Activated T-helper 17 cell treated with anti-CD3 and anti-CD28 coated beads, Interleukin-2, amount 50 U/mL, for 72 hours (primary cell): ENCODE measurements at regions not wholly inside any gene's neighbourhood (a gene's known extent, or its start where the extent isn't known, plus 50 kb on each side); places are given as distances from the start of the nearest gene placed in this dataset.
A peak's percentile ranks its signal among the peaks of the same experiment; 100 is the strongest.

Experiments
- ATAC-seq: fragments of 150-1000 bp; cut with Tn5 transposase; replicated peaks from 2 replicates; pipeline ENCODE4 v1.10.0; 2021; ENCODE audit warnings: mild to moderate bottlenecking, moderate library complexity
- H3K27ac Mint-ChIP-seq: one replicate; pipeline ENCODE4 v1.8.0; 2022; ENCODE audit warnings: mixed read lengths
- H3K27me3 Mint-ChIP-seq: one replicate; pipeline ENCODE4 v1.8.0; 2022; ENCODE audit warnings: mixed read lengths
- H3K36me3 Mint-ChIP-seq: one replicate; pipeline ENCODE4 v1.8.0; 2022; ENCODE audit warnings: low read depth, mild to moderate bottlenecking, mixed read lengths
- H3K4me1 Mint-ChIP-seq: one replicate; pipeline ENCODE4 v1.8.0; 2022; ENCODE audit warnings: mixed read lengths
- H3K4me3 Mint-ChIP-seq: one replicate; pipeline ENCODE4 v1.8.0; 2022; ENCODE audit warnings: mild to moderate bottlenecking, mixed read lengths
- H3K9me3 Mint-ChIP-seq: one replicate; pipeline ENCODE4 v1.8.0; 2022; ENCODE audit warnings: mixed read lengths

DNA sequence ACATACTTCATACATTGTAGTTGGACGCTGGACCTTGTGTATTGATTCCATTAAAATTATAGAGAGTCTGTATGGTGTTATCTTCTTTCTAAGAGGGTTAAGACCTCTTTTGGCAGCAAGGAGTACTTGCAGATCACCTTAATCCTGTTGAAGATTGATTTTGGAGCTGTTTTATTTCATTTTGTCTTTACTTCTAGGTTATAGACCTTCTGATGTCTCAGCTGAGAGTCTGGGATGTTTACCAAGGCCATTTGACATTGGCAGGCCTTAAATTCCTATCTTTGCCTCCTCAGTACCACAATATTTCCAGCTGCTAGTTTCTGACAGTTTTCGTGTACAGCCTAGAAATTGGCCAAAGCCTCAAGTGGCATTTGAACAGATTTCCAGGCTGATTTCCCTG is 338.0 kb downstream of the LMO4 start:
- H3K27me3 Mint-ChIP-seq = peaks cover 12% of the 10 kb centered on the region
- H3K9me3 Mint-ChIP-seq = peaks cover 7% of the 10 kb centered on the region
- H3K36me3 Mint-ChIP-seq = no peaks in the 10 kb centered on the region
- H3K4me3 Mint-ChIP-seq = no peak overlapping the region
- no peaks in the 10 kb centered on the region for H3K4me1 Mint-ChIP-seq
- no peak for ATAC-seq
- H3K27ac Mint-ChIP-seq = no peak overlapping the region

DNA sequence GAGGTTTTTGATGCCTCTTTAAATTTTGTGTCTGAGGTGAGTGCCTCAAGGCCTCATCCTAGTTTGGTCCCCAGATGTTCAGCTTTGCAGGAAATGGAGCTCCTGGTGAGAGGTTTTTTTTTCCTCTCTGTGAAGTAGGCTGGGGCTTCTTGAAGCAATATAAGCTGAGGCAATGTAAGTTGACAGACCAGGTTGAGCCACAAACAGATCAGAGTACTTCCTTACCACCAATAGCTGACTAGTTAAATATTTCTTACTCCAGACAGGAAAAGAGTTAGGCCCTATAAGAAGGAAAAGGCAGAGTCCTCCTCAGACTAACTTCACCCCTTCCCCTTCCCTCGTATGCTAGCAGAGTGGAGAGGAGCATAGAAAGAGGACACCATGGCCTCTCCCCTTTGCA is 341.0 kb downstream of the LMO4 start:
- H3K4me1 Mint-ChIP-seq = no peaks in the 10 kb centered on the region
- H3K27ac Mint-ChIP-seq = no peak overlapping the region
- H3K9me3 Mint-ChIP-seq = peaks cover 4% of the 10 kb centered on the region
- peaks cover 9% of the 10 kb centered on the region for H3K27me3 Mint-ChIP-seq
- no peak overlapping the region for H3K4me3 Mint-ChIP-seq
- H3K36me3 Mint-ChIP-seq = no peaks in the 10 kb centered on the region
- ATAC-seq = no peak

DNA sequence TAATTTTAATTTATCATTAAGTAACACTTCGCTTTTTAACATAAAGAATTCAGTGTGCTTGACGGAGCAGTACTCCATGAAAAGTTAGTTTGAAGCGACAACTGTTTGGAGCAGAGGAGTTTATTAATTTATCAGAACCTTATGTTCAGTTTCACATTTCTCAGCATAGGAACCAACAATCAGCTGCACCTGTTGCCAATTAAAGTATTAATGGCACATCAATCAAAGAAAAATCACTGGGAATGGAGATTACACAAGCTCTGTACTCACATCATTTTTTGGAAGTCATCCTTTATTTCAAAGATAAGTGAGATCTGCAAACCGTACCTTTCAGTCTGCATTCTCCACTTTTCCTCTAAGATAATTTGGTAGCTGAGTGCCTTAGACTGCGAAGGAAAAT is 344.6 kb downstream of the LMO4 start:
- no peak overlapping the region for H3K4me3 Mint-ChIP-seq
- H3K36me3 Mint-ChIP-seq = no peaks in the 10 kb centered on the region
- H3K4me1 Mint-ChIP-seq = no peaks in the 10 kb centered on the region
- H3K27ac Mint-ChIP-seq = no peak overlapping the region
- no peaks in the 10 kb centered on the region for H3K27me3 Mint-ChIP-seq
- ATAC-seq = no peak
- no peaks in the 10 kb centered on the region for H3K9me3 Mint-ChIP-seq

DNA sequence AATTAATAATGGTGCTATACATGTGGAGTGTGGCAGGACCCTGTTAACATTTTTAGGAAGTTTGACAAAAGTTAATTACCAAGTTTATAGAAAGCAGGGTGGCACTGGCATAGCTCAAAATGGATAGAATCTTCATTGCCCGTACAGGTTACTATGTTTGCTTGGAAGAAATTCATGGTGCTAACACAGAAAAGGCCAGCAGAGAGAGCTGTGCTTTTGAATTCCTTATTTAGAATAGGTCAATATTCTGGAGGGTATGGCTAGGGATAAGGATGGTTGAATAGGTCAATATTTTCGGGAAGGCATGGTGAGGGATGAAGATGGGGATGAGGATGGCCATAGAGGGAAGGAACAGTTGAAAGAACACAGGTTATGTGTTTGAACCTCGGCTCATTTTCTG is 345.1 kb downstream of the LMO4 start:
- H3K36me3 Mint-ChIP-seq = no peaks in the 10 kb centered on the region
- H3K4me3 Mint-ChIP-seq = no peak overlapping the region
- no peaks in the 10 kb centered on the region for H3K4me1 Mint-ChIP-seq
- no peak overlapping the region for H3K27ac Mint-ChIP-seq
- no peaks in the 10 kb centered on the region for H3K27me3 Mint-ChIP-seq
- no peaks in the 10 kb centered on the region for H3K9me3 Mint-ChIP-seq
- no peak for ATAC-seq

DNA sequence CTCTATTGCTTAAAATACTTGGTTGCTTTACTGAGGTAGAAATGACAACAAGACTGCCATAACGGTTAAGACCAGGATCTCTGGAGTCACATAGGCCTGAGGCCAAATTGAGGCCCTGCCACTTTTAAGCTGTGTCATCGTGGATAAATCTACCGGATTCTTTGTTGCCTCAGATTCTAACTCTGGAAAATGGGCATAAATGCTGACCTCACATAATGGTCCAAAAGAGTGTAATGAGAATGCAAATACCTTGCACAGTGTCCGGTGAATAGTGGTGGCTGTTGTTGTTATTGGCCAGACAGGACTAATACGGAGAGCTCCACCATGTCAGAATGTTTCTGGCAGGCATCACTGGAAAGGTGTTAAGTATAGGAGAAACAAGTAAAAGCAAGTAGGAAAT is 346.1 kb downstream of the LMO4 start:
- no peak overlapping the region for H3K27ac Mint-ChIP-seq
- H3K4me3 Mint-ChIP-seq = no peak overlapping the region
- H3K36me3 Mint-ChIP-seq = no peaks in the 10 kb centered on the region
- no peaks in the 10 kb centered on the region for H3K9me3 Mint-ChIP-seq
- no peaks in the 10 kb centered on the region for H3K4me1 Mint-ChIP-seq
- no peak for ATAC-seq
- H3K27me3 Mint-ChIP-seq = no peaks in the 10 kb centered on the region

DNA sequence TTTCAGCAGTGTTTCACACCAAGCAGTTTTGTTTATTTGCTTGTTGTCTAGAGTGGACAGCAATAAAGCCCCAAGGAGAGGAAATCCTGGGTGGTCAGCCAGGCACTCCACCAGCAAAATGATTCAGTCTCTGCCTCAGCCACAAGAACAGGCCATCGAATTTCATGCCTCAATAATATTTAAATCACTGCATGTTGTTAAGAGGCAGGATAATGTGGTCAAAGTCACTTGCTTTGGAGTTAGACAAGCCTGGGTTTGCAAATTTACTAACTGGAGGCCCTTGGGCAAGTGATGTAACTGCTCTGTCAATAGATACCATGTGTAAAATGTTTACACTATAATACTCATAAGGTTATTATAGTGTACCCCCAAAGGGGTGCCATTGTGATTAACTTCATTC is 349.6 kb downstream of the LMO4 start:
- H3K27me3 Mint-ChIP-seq = no peaks in the 10 kb centered on the region
- ATAC-seq = no peak
- H3K4me3 Mint-ChIP-seq = no peak overlapping the region
- no peaks in the 10 kb centered on the region for H3K9me3 Mint-ChIP-seq
- H3K4me1 Mint-ChIP-seq = no peaks in the 10 kb centered on the region
- no peak overlapping the region for H3K27ac Mint-ChIP-seq
- H3K36me3 Mint-ChIP-seq = no peaks in the 10 kb centered on the region

DNA sequence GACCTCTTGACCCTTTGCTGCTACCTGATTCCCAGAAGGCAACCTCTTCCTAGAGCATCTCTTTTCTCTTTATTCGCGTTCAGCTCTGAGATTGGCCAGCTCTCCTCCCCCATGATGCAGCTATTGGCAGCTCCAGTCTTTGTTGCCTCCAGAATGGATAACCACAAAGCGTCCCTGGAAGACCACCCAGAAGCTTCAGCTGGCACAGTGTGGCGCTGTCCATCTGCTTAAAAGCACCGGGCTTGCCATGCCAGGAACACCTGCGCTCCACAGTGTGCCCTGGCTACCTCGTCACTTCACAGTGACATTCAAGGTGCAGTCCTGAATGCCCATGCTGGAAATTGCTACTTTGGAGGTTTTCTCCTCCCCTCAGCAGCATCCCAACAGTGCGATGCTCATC is 353.9 kb downstream of the LMO4 start:
- H3K9me3 Mint-ChIP-seq = no peaks in the 10 kb centered on the region
- no peak for ATAC-seq
- no peak overlapping the region for H3K4me3 Mint-ChIP-seq
- no peak overlapping the region for H3K27ac Mint-ChIP-seq
- no peaks in the 10 kb centered on the region for H3K36me3 Mint-ChIP-seq
- no peaks in the 10 kb centered on the region for H3K27me3 Mint-ChIP-seq
- no peaks in the 10 kb centered on the region for H3K4me1 Mint-ChIP-seq

DNA sequence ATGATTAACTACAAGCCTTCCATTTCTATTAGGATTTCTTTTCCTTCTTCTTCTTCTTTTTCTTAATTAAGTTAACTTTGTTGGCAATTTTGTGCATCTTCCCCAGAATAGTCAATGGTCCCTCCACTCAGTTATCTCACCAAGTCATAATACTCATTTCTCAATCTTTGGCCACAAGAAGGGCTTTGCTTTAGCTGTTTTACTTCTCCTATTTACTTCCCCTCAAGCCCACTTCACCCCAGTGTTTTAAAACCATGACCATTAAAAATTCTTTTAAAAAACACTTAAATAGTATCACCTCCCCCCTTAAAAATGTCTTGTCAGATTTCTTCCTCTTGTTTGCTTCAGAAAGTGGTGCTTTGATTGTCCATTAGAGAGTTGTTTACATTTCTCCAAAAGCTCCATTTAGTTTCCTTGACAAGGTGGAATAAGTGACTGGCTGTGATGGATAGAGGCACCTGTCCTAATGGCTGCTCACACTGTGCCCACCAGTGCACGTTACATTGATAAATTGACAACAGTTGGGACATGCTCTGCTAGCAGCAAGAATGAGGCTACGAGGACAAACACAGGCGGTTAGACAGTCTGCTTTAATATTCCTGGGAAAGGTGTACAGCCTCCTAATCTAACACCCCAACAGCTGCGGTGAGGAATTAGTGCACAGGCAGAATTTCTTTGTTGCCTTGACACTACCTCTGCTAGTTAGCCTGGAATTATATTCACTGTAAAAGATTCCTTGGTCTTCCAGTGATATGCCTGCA is 354.7 kb downstream of the LMO4 start:
- Mint-ChIP-seq H3K9me3 (no peaks in the 10 kb centered on the region), H3K27ac (no peak overlapping the region), H3K4me1 (no peaks in the 10 kb centered on the region), H3K36me3 (no peaks in the 10 kb centered on the region), H3K4me3 (peak overlapping the region; percentile 53), H3K27me3 (peaks cover 2% of the 10 kb centered on the region)
- no peak for ATAC-seq

DNA sequence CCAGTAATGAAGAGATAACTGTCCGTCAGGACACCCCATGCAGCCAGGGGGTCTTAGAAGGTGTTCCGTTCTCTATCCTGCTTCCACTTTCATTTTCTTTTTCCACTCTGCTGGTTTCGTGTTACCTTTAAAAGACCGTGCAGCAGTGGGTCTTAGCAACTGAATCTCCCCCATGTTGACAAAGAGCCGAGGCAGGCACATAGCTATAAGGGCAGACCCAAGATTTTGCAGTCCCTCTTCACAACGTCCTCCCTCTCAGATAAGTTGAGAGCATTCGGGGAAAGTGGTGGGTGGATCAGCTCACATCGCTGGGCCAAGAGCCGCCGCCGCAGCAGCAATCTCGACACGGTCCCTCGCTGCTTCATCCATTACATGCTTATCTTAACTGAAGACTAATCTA is 355.5 kb downstream of the LMO4 start:
- Mint-ChIP-seq H3K36me3 (no peaks in the 10 kb centered on the region), H3K27ac (no peak overlapping the region), H3K4me3 (peak overlapping the region; percentile 53), H3K9me3 (no peaks in the 10 kb centered on the region), H3K4me1 (no peaks in the 10 kb centered on the region), H3K27me3 (peaks cover 3% of the 10 kb centered on the region)
- no peak for ATAC-seq

DNA sequence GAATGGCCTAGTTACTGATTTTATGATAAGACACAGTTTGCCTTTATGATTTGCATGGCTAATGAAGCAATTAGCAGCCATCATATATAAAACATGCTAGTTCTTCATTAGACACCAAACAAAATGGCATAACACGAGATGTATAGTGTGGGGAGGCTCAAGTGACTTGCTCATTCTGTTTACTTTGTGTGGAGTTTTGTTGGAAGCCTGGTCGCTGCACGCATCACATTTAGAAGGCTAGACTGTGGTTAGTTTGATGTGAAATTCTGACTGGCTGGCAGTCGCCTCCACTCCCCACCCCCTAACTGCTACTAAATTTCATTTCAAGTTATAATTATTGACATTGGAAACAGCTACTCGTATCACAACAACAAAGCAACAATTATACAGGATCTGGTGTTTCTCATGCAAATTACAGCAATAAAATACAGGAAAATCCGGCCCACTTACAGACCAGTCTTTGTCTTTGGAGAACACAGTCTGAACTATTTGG is 356.1 kb downstream of the LMO4 start:
- H3K4me3 Mint-ChIP-seq = peak overlapping the region; percentile 53
- H3K9me3 Mint-ChIP-seq = no peaks in the 10 kb centered on the region
- H3K27me3 Mint-ChIP-seq = peaks cover 6% of the 10 kb centered on the region
- no peak for ATAC-seq
- H3K36me3 Mint-ChIP-seq = no peaks in the 10 kb centered on the region
- no peaks in the 10 kb centered on the region for H3K4me1 Mint-ChIP-seq
- H3K27ac Mint-ChIP-seq = no peak overlapping the region

DNA sequence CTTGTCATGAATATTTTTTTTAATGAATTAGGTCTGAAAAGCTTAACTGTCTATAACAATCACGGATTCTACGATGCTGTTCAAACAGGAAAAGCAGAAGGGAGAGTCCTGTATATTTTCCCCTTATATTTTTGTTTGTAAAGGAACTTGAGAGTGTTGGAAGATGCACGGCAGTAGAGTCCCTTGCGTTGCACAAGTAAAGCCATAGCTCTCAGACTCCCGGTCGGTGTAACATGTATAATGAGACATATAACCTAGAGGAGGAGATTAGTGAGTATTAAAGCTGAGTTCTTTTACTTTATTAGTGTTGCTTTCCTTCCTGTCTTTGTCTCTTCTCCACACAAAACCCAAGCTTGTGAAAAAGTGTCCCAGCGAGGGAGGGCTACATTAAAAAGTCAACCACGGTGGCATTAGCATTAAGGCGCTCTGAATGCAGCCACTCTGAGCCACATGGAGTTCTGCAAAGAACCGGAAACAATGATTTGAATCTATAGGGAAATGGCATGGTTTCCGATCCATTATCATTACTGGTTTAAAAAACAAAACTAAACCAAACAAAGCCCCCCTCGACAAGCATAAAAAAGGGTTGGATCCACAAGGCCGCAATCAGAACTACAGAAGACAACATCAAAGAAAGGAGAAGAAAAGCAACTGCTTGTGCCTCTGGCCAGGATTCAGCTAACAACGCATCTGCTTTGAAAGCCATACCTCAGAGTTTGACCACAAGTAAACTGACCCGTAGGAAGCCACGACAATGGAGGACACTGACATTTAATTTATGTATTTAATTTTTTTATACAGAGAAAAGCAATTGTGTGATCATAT is 356.8 kb downstream of the LMO4 start:
- Mint-ChIP-seq H3K36me3 (no peaks in the 10 kb centered on the region), H3K4me1 (no peaks in the 10 kb centered on the region), H3K27ac (no peak overlapping the region), H3K9me3 (no peaks in the 10 kb centered on the region), H3K4me3 (no peak overlapping the region), H3K27me3 (peaks cover 6% of the 10 kb centered on the region)
- no peak for ATAC-seq

DNA sequence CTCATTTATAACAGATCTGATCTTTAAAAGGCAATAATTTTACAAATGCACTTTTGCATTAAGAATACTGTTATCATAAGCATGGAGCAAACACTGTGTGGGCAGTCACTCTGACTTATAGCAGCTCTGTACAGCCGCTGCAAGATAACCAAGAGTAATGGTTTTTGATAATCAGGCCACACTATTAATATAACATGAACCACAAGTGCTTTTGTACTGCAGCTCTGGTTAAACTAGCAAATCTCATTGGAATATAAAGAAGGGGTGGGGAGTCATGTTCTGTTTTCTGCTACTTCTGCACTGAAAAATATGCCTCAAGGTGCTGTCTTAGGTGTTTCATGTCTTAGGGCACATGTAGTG is 357.4 kb downstream of the LMO4 start:
- H3K27me3 Mint-ChIP-seq = peaks cover 6% of the 10 kb centered on the region
- no peak overlapping the region for H3K27ac Mint-ChIP-seq
- H3K9me3 Mint-ChIP-seq = no peaks in the 10 kb centered on the region
- ATAC-seq = no peak
- H3K4me1 Mint-ChIP-seq = no peaks in the 10 kb centered on the region
- H3K36me3 Mint-ChIP-seq = no peaks in the 10 kb centered on the region
- no peak overlapping the region for H3K4me3 Mint-ChIP-seq

DNA sequence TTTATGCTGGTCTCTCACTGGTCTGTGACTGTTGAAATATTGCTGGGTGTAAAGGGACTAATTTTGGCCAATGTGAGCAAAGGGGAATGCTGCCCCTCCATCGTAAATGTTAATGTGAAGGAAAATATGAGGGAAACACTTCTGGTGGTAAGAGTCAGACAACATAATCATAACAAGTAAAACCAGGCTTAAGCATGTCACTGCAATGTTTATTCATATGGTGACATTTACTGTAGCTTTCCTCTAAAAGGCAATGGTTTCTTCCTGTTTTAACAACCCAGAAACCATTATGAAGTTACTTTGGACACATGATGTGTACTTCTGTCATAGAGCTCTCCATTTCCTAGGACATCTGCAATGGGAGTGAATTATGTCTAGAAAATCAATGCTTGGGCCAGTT is 358.0 kb downstream of the LMO4 start:
- Mint-ChIP-seq H3K4me1 (no peaks in the 10 kb centered on the region), H3K27ac (no peak overlapping the region), H3K36me3 (no peaks in the 10 kb centered on the region), H3K4me3 (no peak overlapping the region), H3K9me3 (no peaks in the 10 kb centered on the region), H3K27me3 (peaks cover 6% of the 10 kb centered on the region)
- no peak for ATAC-seq

DNA sequence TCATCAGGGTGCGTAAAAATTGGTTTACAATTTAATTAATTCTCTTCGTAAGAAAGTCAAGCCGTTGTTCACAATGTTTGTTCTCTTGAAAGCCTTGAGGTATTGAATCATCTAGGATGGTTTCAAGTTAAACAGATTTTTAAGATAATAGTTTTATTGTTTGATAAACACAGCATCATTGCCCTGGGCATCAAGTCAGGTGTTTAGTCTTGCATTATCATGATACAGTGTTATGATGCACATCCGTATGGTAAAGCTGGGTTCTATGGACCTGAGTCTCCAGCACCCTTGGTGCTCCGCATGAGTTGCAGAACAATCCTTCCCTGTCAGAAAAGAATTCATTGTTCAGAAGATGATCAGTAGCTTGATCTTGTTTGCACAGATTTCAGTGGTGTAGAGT is 359.5 kb downstream of the LMO4 start:
- no peak overlapping the region for H3K27ac Mint-ChIP-seq
- no peaks in the 10 kb centered on the region for H3K4me1 Mint-ChIP-seq
- no peaks in the 10 kb centered on the region for H3K36me3 Mint-ChIP-seq
- peaks cover 6% of the 10 kb centered on the region for H3K27me3 Mint-ChIP-seq
- H3K4me3 Mint-ChIP-seq = no peak overlapping the region
- H3K9me3 Mint-ChIP-seq = no peaks in the 10 kb centered on the region
- ATAC-seq = no peak

DNA sequence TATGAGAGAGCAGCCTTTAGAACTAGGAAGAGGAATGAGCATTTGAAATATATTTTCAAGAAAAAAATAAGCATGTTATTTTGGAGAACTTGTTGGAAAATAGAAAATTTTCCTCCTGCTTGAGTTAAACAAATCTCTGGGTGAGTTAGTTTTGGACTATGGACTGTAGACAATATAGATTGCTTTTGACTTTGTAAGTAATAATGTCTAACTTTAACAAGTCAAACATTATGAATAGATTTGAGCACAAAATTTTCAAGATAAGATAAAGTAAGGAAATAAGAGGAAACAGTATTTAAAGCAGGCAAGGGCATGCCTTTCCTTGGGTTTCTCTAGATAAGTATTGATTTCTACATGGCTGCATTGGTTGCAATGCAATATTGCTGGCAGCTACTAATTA is 360.8 kb downstream of the LMO4 start:
- Mint-ChIP-seq H3K36me3 (no peaks in the 10 kb centered on the region), H3K4me3 (no peak overlapping the region), H3K9me3 (no peaks in the 10 kb centered on the region), H3K27me3 (peaks cover 6% of the 10 kb centered on the region), H3K27ac (no peak overlapping the region), H3K4me1 (no peaks in the 10 kb centered on the region)
- no peak for ATAC-seq
